CD4-positive, alpha-beta T cell treated with Interleukin-1 beta for 1 hour (primary cell): ENCODE measurements at regions not wholly inside any gene's neighbourhood (a gene's known extent, or its start where the extent isn't known, plus 50 kb on each side); places are given as distances from the start of the nearest gene placed in this dataset.
"Not testable (repeated sequence)": the region's sequence is repeated elsewhere in the genome, so short reads cannot be mapped to it uniquely, and the experiment has no call there.

Experiments used
- DNase-seq, 2 donors: peaks; one replicate each; pipeline ENCODE4 v3.0.0-alpha.2; 2020 to 2022

DNA sequence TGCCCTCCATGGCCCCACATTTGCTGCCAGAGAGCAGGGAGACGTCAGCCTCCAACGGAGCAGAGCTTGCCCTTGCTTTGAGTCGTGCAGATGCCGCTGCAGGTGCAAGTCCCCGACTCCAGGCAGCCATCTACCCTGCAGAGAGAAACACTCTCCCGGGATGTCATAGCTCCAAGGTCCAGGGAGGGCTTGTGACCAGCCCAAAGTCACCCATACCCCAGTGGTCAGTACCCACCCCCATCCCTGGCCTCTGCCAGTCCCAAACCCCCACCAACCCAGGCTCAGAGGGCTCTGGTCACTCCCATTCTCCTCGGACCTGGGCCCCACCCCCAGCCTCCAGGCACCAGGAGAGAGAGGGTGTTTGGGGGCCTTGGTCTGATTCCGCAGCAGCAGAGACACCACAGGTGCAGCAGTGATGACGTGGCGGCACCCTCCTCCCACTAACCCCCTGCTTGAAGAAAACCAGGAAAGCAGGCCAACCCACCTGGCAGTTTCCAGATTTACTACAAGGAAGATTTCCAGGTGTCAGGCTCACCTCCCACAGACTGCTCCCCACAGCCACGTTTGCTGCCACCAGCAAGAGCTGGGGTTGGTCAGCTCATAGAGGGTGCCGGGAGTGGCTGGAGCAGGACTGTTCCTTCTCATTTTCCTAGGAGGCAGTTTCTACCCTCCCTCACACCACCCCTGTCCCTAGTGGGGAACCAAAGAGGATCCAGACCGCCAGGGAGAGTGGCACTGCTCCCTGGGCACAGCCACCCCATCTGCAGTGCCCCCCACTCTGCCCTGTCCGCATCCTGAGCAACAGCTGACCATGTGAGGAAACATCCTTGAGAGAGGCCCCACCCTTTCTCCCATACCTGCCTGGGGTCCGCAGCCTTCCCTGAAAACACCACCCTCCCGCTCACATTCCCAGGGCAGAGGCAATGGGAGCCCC lies 132.4 kb downstream of the TNFRSF13B start:
- not testable (repeated sequence) for DNase-seq

DNA sequence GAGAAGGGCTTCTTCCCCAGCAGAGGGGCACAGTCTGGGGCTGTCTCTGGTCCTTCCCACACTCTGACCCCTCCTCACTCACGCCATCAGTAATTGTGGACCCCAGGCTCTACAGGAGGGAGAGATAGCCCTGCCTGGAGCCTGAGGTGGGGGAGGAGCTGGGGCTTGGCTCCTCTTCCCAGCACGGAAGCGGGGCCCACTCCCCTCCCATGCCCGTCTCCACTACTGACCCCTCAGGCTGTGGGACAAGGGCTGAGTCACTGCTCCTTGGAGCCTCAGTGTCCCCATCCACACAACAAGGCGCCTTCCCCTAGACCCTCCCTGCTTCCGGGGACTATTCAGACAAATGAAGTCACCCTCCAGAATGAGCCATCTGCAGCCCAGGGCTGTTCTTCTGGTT lies 133.1 kb downstream of the TNFRSF13B start:
- DNase-seq, result not testable (repeated sequence)

DNA sequence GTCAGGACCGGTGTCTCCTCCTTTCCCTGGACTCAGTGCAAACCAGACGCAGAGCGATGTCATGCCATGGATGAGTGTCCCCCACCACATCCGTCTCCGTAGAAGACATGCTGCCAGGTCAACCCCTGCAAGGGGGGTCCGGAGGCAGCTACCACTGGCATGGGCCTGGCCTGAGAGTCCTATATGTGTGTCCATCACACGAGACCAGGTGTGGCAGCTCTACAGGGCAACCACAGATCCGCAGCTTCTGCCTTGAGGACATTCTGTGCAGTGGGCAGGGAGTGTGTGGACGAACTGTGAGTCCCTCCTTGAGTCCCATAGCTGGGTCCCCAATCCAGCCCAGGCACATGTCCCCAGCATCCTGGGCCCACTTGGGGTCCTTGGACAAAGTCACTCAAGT lies 133.6 kb downstream of the TNFRSF13B start:
- DNase-seq, result not testable (repeated sequence)

DNA sequence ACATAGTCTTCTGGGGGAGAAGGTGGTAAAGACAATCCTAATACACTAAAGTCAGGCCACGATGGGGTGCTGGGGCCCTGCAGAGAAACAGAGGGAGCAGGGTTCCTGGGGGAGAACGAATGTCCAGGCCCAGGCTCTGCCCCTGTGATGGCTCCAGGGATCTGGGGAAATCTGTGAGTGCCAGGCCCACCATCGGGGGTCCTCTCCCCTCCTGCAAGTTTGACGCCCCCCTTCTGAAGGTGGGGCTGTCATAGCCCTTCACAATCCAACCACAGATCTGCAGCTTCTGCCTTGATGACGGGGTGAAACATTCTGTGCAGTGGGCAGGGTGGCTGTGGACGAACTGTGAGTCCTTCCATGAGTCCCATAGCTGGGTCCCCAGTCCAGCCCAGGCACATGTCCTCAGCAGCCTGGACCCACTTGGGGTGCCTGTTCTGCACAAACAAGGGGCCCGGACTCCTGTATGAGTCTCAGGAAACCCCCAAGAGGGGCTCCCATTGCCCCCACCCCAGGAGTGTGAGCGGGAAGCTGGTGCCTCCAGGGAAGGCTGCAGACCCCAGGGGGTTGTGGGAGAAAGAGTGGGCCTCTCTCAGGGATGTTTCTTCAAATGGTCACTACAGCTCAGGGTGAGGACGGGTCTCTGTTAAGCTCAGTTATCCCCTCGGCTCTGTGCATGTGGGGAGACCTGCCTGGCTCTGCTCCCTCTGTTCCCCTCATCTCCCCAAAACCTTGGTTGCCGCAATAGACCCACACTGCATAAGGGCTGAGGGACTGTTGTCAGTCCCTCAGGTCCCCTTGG lies 134.3 kb downstream of the TNFRSF13B start:
- DNase-seq, result not testable (repeated sequence)

DNA sequence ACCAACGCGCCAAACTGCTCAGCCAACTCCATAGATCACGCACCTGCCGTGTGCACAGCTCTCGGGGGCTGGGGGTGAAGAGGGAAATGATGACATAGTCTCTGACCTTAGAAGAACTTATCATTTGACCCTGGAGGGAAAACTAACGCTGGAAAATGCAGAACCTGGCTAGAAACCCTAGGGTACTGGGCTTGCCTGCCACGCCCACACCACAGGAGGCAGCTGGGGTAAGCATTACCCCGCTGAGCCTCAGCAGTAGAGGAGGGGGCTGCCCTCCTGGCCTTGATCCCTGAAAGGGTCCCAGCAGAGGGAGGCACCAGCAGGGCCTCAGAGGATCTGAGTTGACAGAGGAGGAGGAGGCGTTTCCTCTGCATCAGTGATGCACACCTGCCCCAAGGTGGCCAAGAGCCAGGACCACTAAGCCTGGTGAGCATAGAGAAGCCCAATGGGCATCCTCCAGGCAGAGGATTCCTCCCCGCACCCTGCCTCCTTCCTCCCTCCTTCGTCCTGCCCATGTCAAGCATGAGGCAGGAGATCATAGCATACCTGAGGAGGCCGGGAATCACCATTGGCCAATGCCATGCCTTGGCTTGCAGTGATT lies 135.5 kb downstream of the TNFRSF13B start:
- DNase-seq, result not testable (repeated sequence)

DNA sequence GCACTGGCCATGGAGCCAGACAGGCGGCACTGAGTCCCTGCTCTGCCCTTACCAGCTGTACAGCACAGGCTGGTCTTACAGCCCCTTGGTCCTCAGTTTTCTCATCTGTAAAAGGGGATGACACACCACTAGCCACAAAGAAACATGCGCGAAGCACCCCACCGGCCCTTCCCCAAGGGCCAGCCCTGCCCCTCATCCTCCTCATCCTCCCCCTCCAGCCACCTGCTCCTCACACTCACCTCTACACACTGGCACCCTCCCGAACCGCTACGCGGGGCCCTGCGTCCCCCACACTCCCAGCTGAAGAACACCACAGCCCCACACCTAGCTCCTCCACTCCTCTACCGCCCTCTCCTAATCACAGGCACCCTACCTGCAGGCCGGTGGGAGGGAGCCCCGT lies 138.4 kb downstream of the TNFRSF13B start:
- not testable (repeated sequence) for DNase-seq

DNA sequence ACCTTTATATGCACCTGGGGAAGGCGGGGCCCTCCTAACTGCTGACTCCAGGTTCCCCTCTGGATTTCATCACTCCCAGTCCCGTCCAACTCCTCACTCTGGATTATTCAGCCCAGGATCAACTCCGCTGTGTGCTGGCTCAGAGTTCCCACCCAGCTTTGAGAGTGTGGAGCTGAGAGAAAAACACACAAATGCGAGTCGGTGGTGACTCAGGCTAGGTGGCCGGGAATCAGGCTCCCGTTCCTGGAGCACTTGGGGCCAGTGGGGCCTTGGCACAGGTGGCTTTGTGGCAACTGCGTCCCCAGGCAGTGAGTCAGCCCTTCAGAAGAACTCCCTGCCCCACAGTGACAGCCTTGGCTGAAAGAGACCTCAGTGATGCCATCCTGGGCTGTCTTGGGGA lies 139.1 kb downstream of the TNFRSF13B start:
- DNase-seq, result not testable (repeated sequence)

DNA sequence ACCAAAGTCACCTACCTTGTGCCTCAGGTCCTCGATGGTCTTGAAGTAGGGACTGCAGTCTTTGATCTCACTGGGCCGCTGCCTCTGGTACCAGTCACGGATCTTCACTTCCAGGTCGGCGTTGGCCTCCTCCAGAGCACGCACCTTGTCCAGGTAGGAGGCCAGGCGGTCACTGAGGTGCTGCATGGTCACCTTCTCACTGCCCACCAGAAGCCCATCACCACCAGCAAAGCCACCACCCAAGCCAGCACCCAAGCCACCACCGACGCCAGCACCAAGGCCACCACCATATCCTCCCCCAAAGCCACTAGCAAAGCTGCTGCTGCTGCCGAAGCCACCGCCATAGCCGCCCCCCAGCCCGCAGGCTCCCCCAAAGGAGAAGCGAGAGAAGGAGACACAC lies 139.7 kb downstream of the TNFRSF13B start:
- not testable (repeated sequence) for DNase-seq

DNA sequence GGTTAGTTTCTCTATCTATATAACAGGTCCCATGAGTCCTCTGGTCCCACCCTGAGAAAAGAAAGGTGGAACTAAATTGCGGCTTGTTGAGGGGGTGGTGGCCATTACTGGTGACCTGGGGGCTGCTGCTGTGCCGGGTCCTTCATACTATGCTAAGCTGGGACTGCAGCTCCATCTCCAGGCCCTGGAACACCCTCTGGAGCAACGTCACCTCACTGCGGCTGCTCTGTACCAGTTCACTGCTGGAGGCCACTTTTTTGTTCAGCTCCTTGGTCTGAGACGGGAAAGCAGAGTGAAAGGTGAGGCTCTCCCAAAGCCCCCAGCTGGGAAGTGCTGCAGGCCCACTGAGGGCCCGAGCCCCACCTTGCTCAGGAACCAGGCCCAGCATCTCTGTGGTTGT lies 140.7 kb downstream of the CCDC144A start:
- not testable (repeated sequence) for DNase-seq

DNA sequence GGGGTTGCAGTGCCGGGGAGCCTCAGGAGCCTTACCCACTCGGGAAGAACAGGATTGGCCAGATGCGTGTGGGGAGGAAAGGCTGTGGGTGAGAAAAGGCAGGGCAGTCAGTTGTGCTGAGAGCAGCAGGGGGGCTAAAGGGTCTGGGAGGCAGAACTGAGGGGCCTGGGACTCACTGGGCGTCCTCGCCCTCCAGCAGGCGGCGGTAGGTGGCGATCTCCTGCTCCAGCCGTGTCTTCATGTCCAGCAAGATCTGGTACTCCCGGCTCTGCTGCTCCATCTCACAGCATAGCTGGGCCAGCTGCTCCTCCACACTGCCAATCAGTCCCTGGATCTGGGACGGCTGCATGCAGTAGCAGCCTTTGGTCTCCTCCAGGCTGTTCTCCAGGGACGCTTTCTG lies 140.2 kb downstream of the CCDC144A start:
- not testable (repeated sequence) for DNase-seq
